ENCODE measurements at regions not wholly inside any gene's neighbourhood (a gene's known extent, or its start where the extent isn't known, plus 50 kb on each side); places are given as distances from the start of the nearest gene placed in this dataset.

DNA sequence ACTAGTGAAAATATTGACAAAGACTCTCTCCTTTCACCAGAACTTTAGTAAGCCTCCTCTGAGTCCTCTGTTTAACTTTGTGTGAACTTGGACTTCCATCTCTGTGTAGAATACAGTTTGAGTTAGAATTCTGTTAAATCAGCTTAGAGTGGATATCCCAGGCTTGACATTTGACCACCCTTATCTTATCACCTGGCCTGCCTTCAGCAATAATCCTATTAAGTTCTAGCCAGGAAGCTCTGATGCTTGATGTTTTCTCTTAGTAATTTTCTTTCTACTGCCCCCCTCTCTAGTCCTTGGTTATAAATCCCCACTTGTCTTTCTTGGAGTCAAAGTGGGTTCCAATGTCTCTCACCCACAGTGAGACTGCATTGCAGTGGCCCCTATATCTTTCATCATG lies 702.7 kb upstream of the GCFC2 start:
- TF ChIP-seq SP1 (IDR thresholded peaks at IDR 0.05), result no peak
- TF ChIP-seq FOXA1 (IDR thresholded peaks at IDR 0.05), result no peak
- TF ChIP-seq, protein P1, sequence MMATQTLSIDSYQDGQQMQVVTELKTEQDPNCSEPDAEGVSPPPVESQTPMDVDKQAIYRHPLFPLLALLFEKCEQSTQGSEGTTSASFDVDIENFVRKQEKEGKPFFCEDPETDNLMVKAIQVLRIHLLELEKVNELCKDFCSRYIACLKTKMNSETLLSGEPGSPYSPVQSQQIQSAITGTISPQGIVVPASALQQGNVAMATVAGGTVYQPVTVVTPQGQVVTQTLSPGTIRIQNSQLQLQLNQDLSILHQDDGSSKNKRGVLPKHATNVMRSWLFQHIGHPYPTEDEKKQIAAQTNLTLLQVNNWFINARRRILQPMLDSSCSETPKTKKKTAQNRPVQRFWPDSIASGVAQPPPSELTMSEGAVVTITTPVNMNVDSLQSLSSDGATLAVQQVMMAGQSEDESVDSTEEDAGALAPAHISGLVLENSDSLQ (IDR thresholded peaks at IDR 0.05), result no peak
- TF ChIP-seq SUZ12 (IDR thresholded peaks at IDR 0.05), result no peak
- TF ChIP-seq NFRKB (IDR thresholded peaks at IDR 0.05), result no peak
- TF ChIP-seq FOXM1 (IDR thresholded peaks at IDR 0.05; ENCODE audit: borderline replicate concordance), result no peak
- no peak for TF ChIP-seq ZNF384 (IDR thresholded peaks at IDR 0.05)
- no peak for TF ChIP-seq ELF4 (IDR thresholded peaks at IDR 0.05)
- no peak for TF ChIP-seq FOXK2 (IDR thresholded peaks at IDR 0.05)
- TF ChIP-seq CTBP1 (IDR thresholded peaks at IDR 0.05; ENCODE audit: borderline replicate concordance), result no peak
